ENCODE measurements at regions not wholly inside any gene's neighbourhood (a gene's known extent, or its start where the extent isn't known, plus 50 kb on each side); places are given as distances from the start of the nearest gene placed in this dataset.

- no peak for TF ChIP-seq CTCF (IDR thresholded peaks at IDR 0.05)
- Mint-ChIP-seq H3K27me3 (ENCODE audit: low read depth in 2 of 2) (peaks cover 27 to 60% of the 10 kb centered on the region in 2 donors), H3K9me3 (peaks cover 5% of the 10 kb centered on the region in 2 donors), H3K4me1 (no peaks in the 10 kb centered on the region), H3K27ac (no peak overlapping the region), H3K4me3 (no peak overlapping the region), H3K36me3 (peaks cover 11% of the 10 kb centered on the region)
- DNase-seq (no peak), ATAC-seq (no peak)
- no peak overlapping the region for H3K27ac ChIP-seq (ENCODE audit: low read length)
- H3K9me3 ChIP-seq (ENCODE audit: control insufficient read depth, insufficient read depth, low read length) = peaks cover 8% of the 10 kb centered on the region
- no peaks in the 10 kb centered on the region for H3K36me3 ChIP-seq (ENCODE audit: control insufficient read depth, insufficient read depth, low read length)
- 87% methylated on average over 5 of the region's 5 CpGs for WGBS (ENCODE audit: insufficient coverage)
- no peak overlapping the region for H3K4me3 ChIP-seq (ENCODE audit: low read length)
- H3K4me1 ChIP-seq (ENCODE audit: control insufficient read depth, insufficient read depth, low read length) = no peaks in the 10 kb centered on the region
- intact Hi-C loops (cut with micrococcal nuclease) = no loop called here
- no peaks in the 10 kb centered on the region for H3K27me3 ChIP-seq (ENCODE audit: control insufficient read depth, insufficient read depth, low read length)
These were observed 71.7 kb upstream of the SH3PXD2B start for GRCh38 chr5:172525996-172526360.

GRCh38 chr5:172525307-172525995 lies 71.1 kb upstream of the SH3PXD2B start:
- H3K4me1 Mint-ChIP-seq = no peaks in the 10 kb centered on the region
- H3K4me3 Mint-ChIP-seq = no peak overlapping the region
- H3K36me3 Mint-ChIP-seq = peaks cover 14% of the 10 kb centered on the region
- H3K27ac ChIP-seq (ENCODE audit: low read length) = no peak overlapping the region
- no peak overlapping the region for H3K27ac Mint-ChIP-seq
- peaks cover 30 to 63% of the 10 kb centered on the region in 2 donors for H3K27me3 Mint-ChIP-seq (ENCODE audit: low read depth in 2 of 2)
- TF ChIP-seq CTCF (IDR thresholded peaks at IDR 0.05) = no peak
- no peaks in the 10 kb centered on the region for H3K4me1 ChIP-seq (ENCODE audit: control insufficient read depth, insufficient read depth, low read length)
- no peak overlapping the region for H3K4me3 ChIP-seq (ENCODE audit: low read length)
- intact Hi-C loops (cut with micrococcal nuclease) = no loop called here
- H3K9me3 ChIP-seq (ENCODE audit: control insufficient read depth, insufficient read depth, low read length) = peaks cover 8% of the 10 kb centered on the region
- H3K27me3 ChIP-seq (ENCODE audit: control insufficient read depth, insufficient read depth, low read length) = no peaks in the 10 kb centered on the region
- no peaks in the 10 kb centered on the region for H3K36me3 ChIP-seq (ENCODE audit: control insufficient read depth, insufficient read depth, low read length)
- peaks cover 7 to 8% of the 10 kb centered on the region in 2 donors for H3K9me3 Mint-ChIP-seq
- no peak for DNase-seq
- 100% methylated on average over 2 of the region's 5 CpGs for WGBS (ENCODE audit: insufficient coverage)
- ATAC-seq = no peak

GRCh38 chr5:172524573-172525021 lies 70.3 kb upstream of the SH3PXD2B start:
- intact Hi-C loops (cut with micrococcal nuclease) = no loop called here
- Histone ChIP-seq H3K4me3 (ENCODE audit: low read length) (no peak overlapping the region), H3K9me3 (ENCODE audit: control insufficient read depth, insufficient read depth, low read length) (peaks cover 8% of the 10 kb centered on the region), H3K27me3 (ENCODE audit: control insufficient read depth, insufficient read depth, low read length) (no peaks in the 10 kb centered on the region), H3K27ac (ENCODE audit: low read length) (no peak overlapping the region), H3K4me1 (ENCODE audit: control insufficient read depth, insufficient read depth, low read length) (no peaks in the 10 kb centered on the region), H3K36me3 (ENCODE audit: control insufficient read depth, insufficient read depth, low read length) (no peaks in the 10 kb centered on the region)
- DNase-seq (no peak), ATAC-seq (no peak)
- Mint-ChIP-seq H3K27me3 (ENCODE audit: low read depth in 2 of 2) (peaks cover 35 to 63% of the 10 kb centered on the region in 2 donors), H3K27ac (no peak overlapping the region), H3K4me1 (no peaks in the 10 kb centered on the region), H3K36me3 (peaks cover 14% of the 10 kb centered on the region), H3K4me3 (no peak overlapping the region), H3K9me3 (peaks cover 8 to 10% of the 10 kb centered on the region in 2 donors)
- WGBS (ENCODE audit: insufficient coverage) = 90% methylated on average over 6 of the region's 6 CpGs
- no peak for TF ChIP-seq CTCF (IDR thresholded peaks at IDR 0.05)

Measured in natural killer cell (primary cell).